ENCODE measurements at regions not wholly inside any gene's neighbourhood (a gene's known extent, or its start where the extent isn't known, plus 50 kb on each side); places are given as distances from the start of the nearest gene placed in this dataset.

DNA sequence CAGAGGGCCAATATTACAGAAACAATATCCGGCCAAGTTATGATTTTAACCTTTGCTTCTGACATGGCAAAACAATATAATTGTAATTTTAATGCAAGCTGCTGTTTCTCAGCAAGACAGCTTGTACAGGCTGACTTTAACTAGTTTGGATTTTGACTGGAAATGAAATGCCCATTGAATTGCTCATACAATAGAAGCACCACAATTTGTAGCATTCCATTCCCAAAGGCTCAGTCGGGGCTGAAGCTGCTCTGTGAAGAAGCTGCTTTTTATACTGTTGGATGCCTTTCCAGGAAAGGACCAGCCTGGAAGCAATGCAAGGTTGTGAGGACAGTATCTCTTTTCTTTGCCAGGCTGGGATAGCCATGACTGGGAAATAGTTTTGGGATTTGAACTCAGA is 677.0 kb upstream of the FANCL start:
- TF ChIP-seq ISL1 (CRISPR knock-in tag; IDR thresholded peaks at IDR 0.05) (peak; percentile 61), GLIS3 (CRISPR knock-in tag; IDR thresholded peaks at IDR 0.05) (no peak)
- TF ChIP-seq, protein P1, sequence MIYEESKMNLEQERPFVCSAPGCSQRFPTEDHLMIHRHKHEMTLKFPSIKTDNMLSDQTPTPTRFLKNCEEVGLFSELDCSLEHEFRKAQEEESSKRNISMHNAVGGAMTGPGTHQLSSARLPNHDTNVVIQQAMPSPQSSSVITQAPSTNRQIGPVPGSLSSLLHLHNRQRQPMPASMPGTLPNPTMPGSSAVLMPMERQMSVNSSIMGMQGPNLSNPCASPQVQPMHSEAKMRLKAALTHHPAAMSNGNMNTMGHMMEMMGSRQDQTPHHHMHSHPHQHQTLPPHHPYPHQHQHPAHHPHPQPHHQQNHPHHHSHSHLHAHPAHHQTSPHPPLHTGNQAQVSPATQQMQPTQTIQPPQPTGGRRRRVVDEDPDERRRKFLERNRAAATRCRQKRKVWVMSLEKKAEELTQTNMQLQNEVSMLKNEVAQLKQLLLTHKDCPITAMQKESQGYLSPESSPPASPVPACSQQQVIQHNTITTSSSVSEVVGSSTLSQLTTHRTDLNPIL (CRISPR knock-in tag; IDR thresholded peaks at IDR 0.05; ENCODE audit: low read depth), result 0 out of 2 replicates have a peak, but pooled peaks have one; percentile 15
- no peak for ATAC-seq

DNA sequence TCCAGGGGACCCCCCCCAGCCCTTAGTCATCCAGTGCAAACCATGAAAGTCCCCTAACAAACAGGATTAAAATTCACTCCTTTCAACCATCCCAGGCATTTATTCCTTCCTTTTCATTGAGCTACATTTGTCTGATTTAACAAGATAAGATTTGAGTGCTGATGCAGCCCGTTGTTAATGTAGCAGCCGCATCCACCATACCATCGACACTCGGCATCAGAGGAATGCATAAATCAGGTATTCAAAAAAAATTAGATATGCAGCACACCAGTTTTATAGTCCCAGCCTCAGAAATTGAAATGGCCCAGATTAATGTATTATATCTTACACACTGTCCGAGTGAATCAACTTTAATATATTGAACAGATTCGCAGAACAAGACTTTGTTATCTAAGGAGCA is 676.5 kb upstream of the FANCL start:
- TF ChIP-seq ZC3H10 (CRISPR knock-in tag; IDR thresholded peaks at IDR 0.05), result no peak
- TF ChIP-seq ZFP3 (CRISPR knock-in tag; IDR thresholded peaks at IDR 0.05), result no peak
- no peak for TF ChIP-seq ARNTL (CRISPR knock-in tag; IDR thresholded peaks at IDR 0.05; ENCODE audit: borderline replicate concordance, low read depth)
- TF ChIP-seq, protein P2, sequence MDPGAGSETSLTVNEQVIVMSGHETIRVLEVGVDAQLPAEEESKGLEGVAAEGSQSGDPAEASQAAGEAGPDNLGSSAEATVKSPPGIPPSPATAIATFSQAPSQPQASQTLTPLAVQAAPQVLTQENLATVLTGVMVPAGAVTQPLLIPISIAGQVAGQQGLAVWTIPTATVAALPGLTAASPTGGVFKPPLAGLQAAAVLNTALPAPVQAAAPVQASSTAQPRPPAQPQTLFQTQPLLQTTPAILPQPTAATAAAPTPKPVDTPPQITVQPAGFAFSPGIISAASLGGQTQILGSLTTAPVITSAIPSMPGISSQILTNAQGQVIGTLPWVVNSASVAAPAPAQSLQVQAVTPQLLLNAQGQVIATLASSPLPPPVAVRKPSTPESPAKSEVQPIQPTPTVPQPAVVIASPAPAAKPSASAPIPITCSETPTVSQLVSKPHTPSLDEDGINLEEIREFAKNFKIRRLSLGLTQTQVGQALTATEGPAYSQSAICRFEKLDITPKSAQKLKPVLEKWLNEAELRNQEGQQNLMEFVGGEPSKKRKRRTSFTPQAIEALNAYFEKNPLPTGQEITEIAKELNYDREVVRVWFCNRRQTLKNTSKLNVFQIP (CRISPR knock-in tag; IDR thresholded peaks at IDR 0.05; ENCODE audit: borderline replicate concordance, low read depth), result no peak
- TF ChIP-seq GLIS3 (CRISPR knock-in tag; IDR thresholded peaks at IDR 0.05), result no peak
- TF ChIP-seq SNAI2 (CRISPR knock-in tag; IDR thresholded peaks at IDR 0.05), result no peak
- TF ChIP-seq OSR1 (CRISPR knock-in tag; IDR thresholded peaks at IDR 0.05), result no peak
- TF ChIP-seq ZFP30 (CRISPR knock-in tag; IDR thresholded peaks at IDR 0.05), result no peak
- no peak for TF ChIP-seq BACH2 (CRISPR knock-in tag; IDR thresholded peaks at IDR 0.05; ENCODE audit: borderline replicate concordance)
- TF ChIP-seq ZNF70 (CRISPR knock-in tag; IDR thresholded peaks at IDR 0.05), result no peak
- TF ChIP-seq TCF4 (CRISPR knock-in tag; IDR thresholded peaks at IDR 0.05; ENCODE audit: borderline replicate concordance), result no peak
- TF ChIP-seq, protein P1 (CRISPR knock-in tag; IDR thresholded peaks at IDR 0.05; ENCODE audit: low read depth), result no peak
- TF ChIP-seq, protein P3, sequence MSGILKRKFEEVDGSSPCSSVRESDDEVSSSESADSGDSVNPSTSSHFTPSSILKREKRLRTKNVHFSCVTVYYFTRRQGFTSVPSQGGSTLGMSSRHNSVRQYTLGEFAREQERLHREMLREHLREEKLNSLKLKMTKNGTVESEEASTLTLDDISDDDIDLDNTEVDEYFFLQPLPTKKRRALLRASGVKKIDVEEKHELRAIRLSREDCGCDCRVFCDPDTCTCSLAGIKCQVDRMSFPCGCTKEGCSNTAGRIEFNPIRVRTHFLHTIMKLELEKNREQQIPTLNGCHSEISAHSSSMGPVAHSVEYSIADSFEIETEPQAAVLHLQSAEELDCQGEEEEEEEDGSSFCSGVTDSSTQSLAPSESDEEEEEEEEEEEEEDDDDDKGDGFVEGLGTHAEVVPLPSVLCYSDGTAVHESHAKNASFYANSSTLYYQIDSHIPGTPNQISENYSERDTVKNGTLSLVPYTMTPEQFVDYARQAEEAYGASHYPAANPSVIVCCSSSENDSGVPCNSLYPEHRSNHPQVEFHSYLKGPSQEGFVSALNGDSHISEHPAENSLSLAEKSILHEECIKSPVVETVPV (CRISPR knock-in tag; IDR thresholded peaks at IDR 0.05), result no peak
- no peak for TF ChIP-seq PPARA (CRISPR knock-in tag; IDR thresholded peaks at IDR 0.05; ENCODE audit: borderline replicate concordance)
- TF ChIP-seq, protein P4, sequence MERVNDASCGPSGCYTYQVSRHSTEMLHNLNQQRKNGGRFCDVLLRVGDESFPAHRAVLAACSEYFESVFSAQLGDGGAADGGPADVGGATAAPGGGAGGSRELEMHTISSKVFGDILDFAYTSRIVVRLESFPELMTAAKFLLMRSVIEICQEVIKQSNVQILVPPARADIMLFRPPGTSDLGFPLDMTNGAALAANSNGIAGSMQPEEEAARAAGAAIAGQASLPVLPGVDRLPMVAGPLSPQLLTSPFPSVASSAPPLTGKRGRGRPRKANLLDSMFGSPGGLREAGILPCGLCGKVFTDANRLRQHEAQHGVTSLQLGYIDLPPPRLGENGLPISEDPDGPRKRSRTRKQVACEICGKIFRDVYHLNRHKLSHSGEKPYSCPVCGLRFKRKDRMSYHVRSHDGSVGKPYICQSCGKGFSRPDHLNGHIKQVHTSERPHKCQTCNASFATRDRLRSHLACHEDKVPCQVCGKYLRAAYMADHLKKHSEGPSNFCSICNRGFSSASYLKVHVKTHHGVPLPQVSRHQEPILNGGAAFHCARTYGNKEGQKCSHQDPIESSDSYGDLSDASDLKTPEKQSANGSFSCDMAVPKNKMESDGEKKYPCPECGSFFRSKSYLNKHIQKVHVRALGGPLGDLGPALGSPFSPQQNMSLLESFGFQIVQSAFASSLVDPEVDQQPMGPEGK (CRISPR knock-in tag; IDR thresholded peaks at IDR 0.05; ENCODE audit: borderline replicate concordance), result no peak
- no peak for TF ChIP-seq ISL1 (CRISPR knock-in tag; IDR thresholded peaks at IDR 0.05)
- TF ChIP-seq RARB (CRISPR knock-in tag; IDR thresholded peaks at IDR 0.05), result no peak
- no peak for TF ChIP-seq CSDC2 (CRISPR knock-in tag; IDR thresholded peaks at IDR 0.05)
- TF ChIP-seq, protein P5, sequence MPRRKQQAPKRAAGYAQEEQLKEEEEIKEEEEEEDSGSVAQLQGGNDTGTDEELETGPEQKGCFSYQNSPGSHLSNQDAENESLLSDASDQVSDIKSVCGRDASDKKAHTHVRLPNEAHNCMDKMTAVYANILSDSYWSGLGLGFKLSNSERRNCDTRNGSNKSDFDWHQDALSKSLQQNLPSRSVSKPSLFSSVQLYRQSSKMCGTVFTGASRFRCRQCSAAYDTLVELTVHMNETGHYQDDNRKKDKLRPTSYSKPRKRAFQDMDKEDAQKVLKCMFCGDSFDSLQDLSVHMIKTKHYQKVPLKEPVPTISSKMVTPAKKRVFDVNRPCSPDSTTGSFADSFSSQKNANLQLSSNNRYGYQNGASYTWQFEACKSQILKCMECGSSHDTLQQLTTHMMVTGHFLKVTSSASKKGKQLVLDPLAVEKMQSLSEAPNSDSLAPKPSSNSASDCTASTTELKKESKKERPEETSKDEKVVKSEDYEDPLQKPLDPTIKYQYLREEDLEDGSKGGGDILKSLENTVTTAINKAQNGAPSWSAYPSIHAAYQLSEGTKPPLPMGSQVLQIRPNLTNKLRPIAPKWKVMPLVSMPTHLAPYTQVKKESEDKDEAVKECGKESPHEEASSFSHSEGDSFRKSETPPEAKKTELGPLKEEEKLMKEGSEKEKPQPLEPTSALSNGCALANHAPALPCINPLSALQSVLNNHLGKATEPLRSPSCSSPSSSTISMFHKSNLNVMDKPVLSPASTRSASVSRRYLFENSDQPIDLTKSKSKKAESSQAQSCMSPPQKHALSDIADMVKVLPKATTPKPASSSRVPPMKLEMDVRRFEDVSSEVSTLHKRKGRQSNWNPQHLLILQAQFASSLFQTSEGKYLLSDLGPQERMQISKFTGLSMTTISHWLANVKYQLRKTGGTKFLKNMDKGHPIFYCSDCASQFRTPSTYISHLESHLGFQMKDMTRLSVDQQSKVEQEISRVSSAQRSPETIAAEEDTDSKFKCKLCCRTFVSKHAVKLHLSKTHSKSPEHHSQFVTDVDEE (CRISPR knock-in tag; IDR thresholded peaks at IDR 0.05), result no peak
- no peak for ATAC-seq

DNA sequence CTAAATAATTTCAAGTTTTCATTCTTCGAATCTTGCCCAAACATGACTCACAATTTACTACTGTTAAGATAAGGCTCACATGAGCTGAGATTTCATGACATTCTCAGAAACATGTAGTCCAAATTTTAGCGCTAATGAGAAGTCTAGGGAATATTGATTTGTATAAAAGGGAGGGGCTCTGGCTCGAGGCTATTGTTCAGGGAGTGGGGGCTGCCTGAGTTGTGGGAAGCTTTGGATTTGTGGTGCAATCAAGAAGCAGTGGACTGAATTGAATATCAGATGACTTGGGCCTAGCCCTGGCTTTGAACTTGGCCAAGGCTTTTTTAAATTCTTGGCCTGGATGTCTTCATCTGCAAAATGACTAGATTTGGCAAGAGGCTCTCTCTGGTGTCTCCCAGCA is 674.9 kb upstream of the FANCL start:
- TF ChIP-seq ZC3H10 (CRISPR knock-in tag; IDR thresholded peaks at IDR 0.05) (no peak), ZFP3 (CRISPR knock-in tag; IDR thresholded peaks at IDR 0.05) (no peak), TCF4 (CRISPR knock-in tag; IDR thresholded peaks at IDR 0.05; ENCODE audit: borderline replicate concordance) (no peak), TOX (CRISPR knock-in tag; IDR thresholded peaks at IDR 0.05; ENCODE audit: borderline replicate concordance) (no peak), CSDC2 (CRISPR knock-in tag; IDR thresholded peaks at IDR 0.05) (no peak)
- TF ChIP-seq, protein P5 (CRISPR knock-in tag; IDR thresholded peaks at IDR 0.05), result no peak
- TF ChIP-seq, protein P2 (CRISPR knock-in tag; IDR thresholded peaks at IDR 0.05; ENCODE audit: borderline replicate concordance, low read depth), result no peak
- no peak for ATAC-seq
